ENCODE measurements at regions not wholly inside any gene's neighbourhood (a gene's known extent, or its start where the extent isn't known, plus 50 kb on each side); places are given as distances from the start of the nearest gene placed in this dataset.
"Not testable (repeated sequence)": the region's sequence is repeated elsewhere in the genome, so short reads cannot be mapped to it uniquely, and the experiment has no call there.

- no peak for DNase-seq (ENCODE audit: low read depth in 2 of 2)
Observed at GRCh38 chr4:130064471-130064870, 968.5 kb downstream of the C4orf33 start.

- no peak for DNase-seq (ENCODE audit: low read depth in 2 of 2)
Observed at GRCh38 chr4:130067419-130067818, 971.5 kb downstream of the C4orf33 start.

- DNase-seq (ENCODE audit: low read depth in 2 of 2): no peak
Observed at GRCh38 chr4:130068072-130068471, 972.1 kb downstream of the C4orf33 start.

GRCh38 chr4:130071746-130072145 is 975.8 kb downstream of the C4orf33 start:
- DNase-seq (ENCODE audit: low read depth in 2 of 2): no peak

GRCh38 chr4:130073145-130073790 is 977.3 kb downstream of the C4orf33 start:
- no peak for DNase-seq (ENCODE audit: low read depth in 2 of 2)

- DNase-seq (ENCODE audit: low read depth in 2 of 2): no peak
Observed at GRCh38 chr4:130074096-130074495, 978.1 kb downstream of the C4orf33 start.

GRCh38 chr4:130077275-130077674 is 981.3 kb downstream of the C4orf33 start:
- no peak for DNase-seq (ENCODE audit: low read depth in 2 of 2)

GRCh38 chr4:130079027-130079426 is 983.1 kb downstream of the C4orf33 start:
- not testable (repeated sequence) for DNase-seq (ENCODE audit: low read depth in 2 of 2)

GRCh38 chr4:130080872-130081451 is 985.0 kb downstream of the C4orf33 start:
- no peak for DNase-seq (ENCODE audit: low read depth in 2 of 2)

GRCh38 chr4:130090427-130090826 is 994.5 kb downstream of the C4orf33 start:
- DNase-seq (ENCODE audit: low read depth in 2 of 2): no peak

- DNase-seq (ENCODE audit: low read depth in 2 of 2): no peak
Observed at GRCh38 chr4:130092187-130093015, 996.4 kb downstream of the C4orf33 start.

GRCh38 chr4:130099105-130099504 is 1003.2 kb downstream of the C4orf33 start:
- no peak for DNase-seq (ENCODE audit: low read depth in 2 of 2)

- no peak for DNase-seq (ENCODE audit: low read depth in 2 of 2)
Observed at GRCh38 chr4:130110189-130110588, 1014.2 kb downstream of the C4orf33 start.

- no peak for DNase-seq (ENCODE audit: low read depth in 2 of 2)
Observed at GRCh38 chr4:130110770-130111169, 1014.8 kb downstream of the C4orf33 start.

- DNase-seq (ENCODE audit: low read depth in 2 of 2): no peak
Observed at GRCh38 chr4:130124066-130124465, 1028.1 kb downstream of the C4orf33 start.

- DNase-seq (ENCODE audit: low read depth in 2 of 2): no peak
Observed at GRCh38 chr4:130125467-130125866, 1029.5 kb downstream of the C4orf33 start.

GRCh38 chr4:130127297-130127696 is 1031.3 kb downstream of the C4orf33 start:
- DNase-seq (ENCODE audit: low read depth in 2 of 2): no peak

GRCh38 chr4:130131536-130131935 is 1035.6 kb downstream of the C4orf33 start:
- no peak for DNase-seq (ENCODE audit: low read depth in 2 of 2)

GRCh38 chr4:130141651-130142050 is 1045.7 kb downstream of the C4orf33 start:
- no peak for DNase-seq (ENCODE audit: low read depth in 2 of 2)

- no peak for DNase-seq (ENCODE audit: low read depth in 2 of 2)
Observed at GRCh38 chr4:130143656-130144055, 1047.7 kb downstream of the C4orf33 start.

- no peak for DNase-seq (ENCODE audit: low read depth in 2 of 2)
Observed at GRCh38 chr4:130146773-130147172, 1050.8 kb downstream of the C4orf33 start.

- no peak for DNase-seq (ENCODE audit: low read depth in 2 of 2)
Observed at GRCh38 chr4:130147641-130148040, 1051.7 kb downstream of the C4orf33 start.

GRCh38 chr4:130154901-130155300 is 1058.9 kb downstream of the C4orf33 start:
- DNase-seq (ENCODE audit: low read depth in 2 of 2): no peak

Data from stimulated activated CD8-positive, alpha-beta memory T cell treated with anti-CD3 and anti-CD28 coated beads, Interleukin-2, amount 100 ng/mL, for 1 hour (primary cell).